IMR-90 (cell line): ENCODE measurements at regions not wholly inside any gene's neighbourhood (a gene's known extent, or its start where the extent isn't known, plus 50 kb on each side); places are given as distances from the start of the nearest gene placed in this dataset.

ENCODE experiments used
- ATAC-seq: fragments of 200-7000 bp; cut with Tn5 transposase; 2 replicates; pipeline ENCODE4 v1.9.1; 2020; ENCODE audit warnings: low read depth, mild to moderate bottlenecking, moderate library complexity
- BruUV-seq: library from RNA; stranded (reverse); fragments of 400-500 nt; replicated peaks from 2 replicates; lab custom pipeline; 2021; lab: Mats Ljungman, UMichigan
- CTCF ChIA-PET: fragments of 300-600 bp; formaldehyde crosslinking; extraction: SDS; loops from one replicate; lab custom pipeline; 2021; ENCODE audit warnings: antibody characterized with exemption; lab: Yijun Ruan, JAX
- POLR2A ChIA-PET: fragments of 300-600 bp; sonication (Branson Sonifier 250); formaldehyde crosslinking; loops from one replicate; lab custom pipeline; 2022; ENCODE audit warnings: antibody characterized with exemption; ENCODE audit not compliant: unreplicated experiment; lab: Charles Lee
- DNase-seq: peaks from one replicate; pipeline ENCODE4 v3.0.0; 2013
- H2AFZ ChIP-seq: replicated peaks from 2 replicates; pipeline ENCODE3; 2013; ENCODE audit warnings: low read length, mild to moderate bottlenecking; ENCODE audit not compliant: poor library complexity
- H2AK5ac ChIP-seq: 2 replicates; pipeline ENCODE4 v1.6.1; 2013; ENCODE audit warnings: low read depth, low read length, inconsistent platforms
- H2AK9ac ChIP-seq: replicated peaks from 2 replicates; pipeline ENCODE3; 2013; ENCODE audit warnings: mild to moderate bottlenecking, low read depth, low read length, moderate library complexity; ENCODE audit not compliant: poor library complexity
- H2BK120ac ChIP-seq: 2 replicates; pipeline ENCODE4 v1.6.1; 2013; ENCODE audit warnings: low read depth, low read length, inconsistent platforms
- H2BK15ac ChIP-seq: 3 replicates; pipeline ENCODE4 v1.6.1; 2013; ENCODE audit warnings: low read depth, low read length, inconsistent platforms
- H2BK20ac ChIP-seq: 2 replicates; pipeline ENCODE4 v1.6.1; 2013; ENCODE audit warnings: low read depth, mild to moderate bottlenecking, inconsistent platforms, low read length, moderate library complexity
- H2BK5ac ChIP-seq: 2 replicates; pipeline ENCODE4 v1.6.1; 2013; ENCODE audit warnings: mild to moderate bottlenecking, low read depth, low read length, inconsistent platforms; ENCODE audit not compliant: poor library complexity, severe bottlenecking
- H3K14ac ChIP-seq: replicated peaks from 2 replicates; pipeline ENCODE4 v1.6.1; 2013; ENCODE audit warnings: low read depth, low read length, inconsistent platforms
- H3K18ac ChIP-seq: 2 replicates; pipeline ENCODE4 v1.6.1; 2013; ENCODE audit warnings: low read depth, low read length, control low read depth
- H3K23ac ChIP-seq: 2 replicates; pipeline ENCODE4 v1.6.1; 2013; ENCODE audit warnings: low read depth, low read length, inconsistent platforms
- H3K27ac ChIP-seq: 2 replicates; pipeline ENCODE4 v1.5.1; 2013; ENCODE audit warnings: mild to moderate bottlenecking, control low read depth, low read length; ENCODE audit not compliant: insufficient read depth
- H3K27me3 ChIP-seq: 2 replicates; pipeline ENCODE4 v1.6.1; 2013; ENCODE audit warnings: low read length; ENCODE audit not compliant: control insufficient read depth, insufficient read depth
- H3K36me3 ChIP-seq: 2 replicates; pipeline ENCODE4 v1.6.1; 2013; ENCODE audit warnings: low read length, mixed read lengths; ENCODE audit not compliant: control insufficient read depth, insufficient read depth
- H3K4ac ChIP-seq: 2 replicates; pipeline ENCODE4 v1.6.1; 2013; ENCODE audit warnings: low read depth, low read length, inconsistent platforms
- H3K4me1 ChIP-seq: 2 replicates; pipeline ENCODE4 v1.6.1; 2013; ENCODE audit warnings: low read length, mixed read lengths; ENCODE audit not compliant: control insufficient read depth, insufficient read depth
- H3K4me2 ChIP-seq: 2 replicates; pipeline ENCODE4 v1.6.1; 2013; ENCODE audit warnings: low read depth, mild to moderate bottlenecking, control low read depth, low read length, moderate library complexity
- H3K4me3 ChIP-seq: 2 replicates; pipeline ENCODE4 v1.5.1; 2013; ENCODE audit warnings: low read depth, mild to moderate bottlenecking, control low read depth, low read length, moderate library complexity; ENCODE audit not compliant: insufficient read depth
- H3K56ac ChIP-seq: 2 replicates; pipeline ENCODE4 v1.6.1; 2013; ENCODE audit warnings: low read length, inconsistent platforms; ENCODE audit not compliant: insufficient read depth; ENCODE audit errors: extremely low read depth
- H3K79me1 ChIP-seq, 2 experiments: 2 replicates each; pipeline ENCODE4 v1.6.1; 2013; ENCODE audit warnings: low read length in 2 of 2, inconsistent platforms in 1 of 2, low read depth in 1 of 2
- H3K9ac ChIP-seq: 2 replicates; pipeline ENCODE4 v1.6.1; 2013; ENCODE audit warnings: low read depth, low read length, control low read depth
- H3K9me1 ChIP-seq: 2 replicates; pipeline ENCODE4 v1.6.1; 2013; ENCODE audit warnings: low read length, inconsistent platforms; ENCODE audit not compliant: insufficient read depth
- H3K9me3 ChIP-seq: 2 replicates; pipeline ENCODE4 v1.6.1; 2013; ENCODE audit warnings: low read length; ENCODE audit not compliant: control insufficient read depth, insufficient read depth
- H4K20me1 ChIP-seq: 2 replicates; pipeline ENCODE4 v1.6.1; 2013; ENCODE audit warnings: low read length, inconsistent platforms; ENCODE audit not compliant: insufficient read depth
- H4K5ac ChIP-seq: 2 replicates; pipeline ENCODE4 v1.6.1; 2013; ENCODE audit warnings: mild to moderate bottlenecking, low read depth, low read length, control low read depth
- H4K8ac ChIP-seq, 2 experiments: 2 replicates each; pipeline ENCODE4 v1.6.1; 2013; ENCODE audit warnings: low read depth in 2 of 2, low read length in 2 of 2, control low read depth in 1 of 2, inconsistent platforms in 1 of 2
- H4K91ac ChIP-seq: 2 replicates; pipeline ENCODE4 v1.6.1; 2013; ENCODE audit warnings: low read depth, low read length, inconsistent platforms; ENCODE audit not compliant: insufficient read depth
- BHLHE40 ChIP-seq: fragments of 150-350 bp; IDR thresholded peaks from 2 replicates; pipeline ENCODE4 v1.6.1; 2016; ENCODE audit warnings: mild to moderate bottlenecking, low read depth, low read length
- CEBPB ChIP-seq: IDR thresholded peaks from 2 replicates; pipeline ENCODE4 v1.6.1; 2012; ENCODE audit warnings: low read depth, low read length, improper control_type of control experiment
- CHD1 ChIP-seq: IDR thresholded peaks from 2 replicates; pipeline ENCODE4 v1.6.1; 2012; ENCODE audit warnings: low read depth, low read length, improper control_type of control experiment
- ELK1 ChIP-seq: fragments of 150-350 bp; IDR thresholded peaks from 2 replicates; pipeline ENCODE4 v1.6.1; 2016; ENCODE audit warnings: low read depth, mild to moderate bottlenecking, low read length, moderate library complexity, borderline replicate concordance
- FOS ChIP-seq: fragments of 150-350 bp; IDR thresholded peaks from 2 replicates; pipeline ENCODE4 v1.6.1; 2016; ENCODE audit warnings: low read depth, low read length
- MAFK ChIP-seq: IDR thresholded peaks from 2 replicates; pipeline ENCODE4 v1.6.1; 2012; ENCODE audit warnings: low read depth, low read length, improper control_type of control experiment
- MAZ ChIP-seq: IDR thresholded peaks from 2 replicates; pipeline ENCODE4 v1.6.1; 2012; ENCODE audit warnings: low read depth, mild to moderate bottlenecking, low read length, improper control_type of control experiment, moderate library complexity, borderline replicate concordance
- POLR2A ChIP-seq: IDR thresholded peaks from 2 replicates; pipeline ENCODE4 v1.6.1; 2012; ENCODE audit warnings: mild to moderate bottlenecking, low read depth, low read length
- RAD21 ChIP-seq: IDR thresholded peaks from 2 replicates; pipeline ENCODE4 v1.6.1; 2012; ENCODE audit warnings: low read length, improper control_type of control experiment
- RCOR1 ChIP-seq: IDR thresholded peaks from 2 replicates; pipeline ENCODE4 v1.6.1; 2012; ENCODE audit warnings: mild to moderate bottlenecking, low read length, improper control_type of control experiment; ENCODE audit not compliant: insufficient replicate concordance
- RFX5 ChIP-seq: IDR thresholded peaks from 2 replicates; pipeline ENCODE4 v1.8.0; 2012; ENCODE audit warnings: low read depth, mild to moderate bottlenecking, low read length, moderate library complexity
- WGBS, 2 experiments: methylation state at CpG; one replicate each; pipeline versions ENCODE4 v1.1.5 to v1.1.7; 2013; ENCODE audit warnings: missing lambda C conversion rate in 2 of 2; ENCODE audit not compliant: insufficient read length in 1 of 2; ENCODE audit errors: extremely low coverage in 2 of 2; 5-methylcytosine and 5-hydroxymethylcytosine counted together
- dilution Hi-C: fragments of 300-500 bp; cut with HindIII; formaldehyde crosslinking; loops from one replicate; pipeline ENCODE4 v1.14.3; 2018; ENCODE audit warnings: low sequenced_read_pairs; ENCODE audit not compliant: unreplicated experiment
- in situ Hi-C: fragments of 300-500 bp; cut with MboI; formaldehyde crosslinking; loops from 3 replicates; pipeline ENCODE4 v1.14.3; 2019; ENCODE audit warnings: low sequenced_read_pairs, inconsistent platforms, mixed read lengths
- intact Hi-C: fragments of 100-400 bp; cut with micrococcal nuclease; formaldehyde crosslinking; loops from 2 replicates; pipeline ENCODE4 v1.10.0; 2022
- TF ChIP-seq, protein P1 (sequence below): fragments of 150-350 bp; IDR thresholded peaks from 2 replicates; pipeline ENCODE4 v1.6.1; 2017; ENCODE audit warnings: mild to moderate bottlenecking, antibody characterized with exemption, low read length, low read depth

DNA sequence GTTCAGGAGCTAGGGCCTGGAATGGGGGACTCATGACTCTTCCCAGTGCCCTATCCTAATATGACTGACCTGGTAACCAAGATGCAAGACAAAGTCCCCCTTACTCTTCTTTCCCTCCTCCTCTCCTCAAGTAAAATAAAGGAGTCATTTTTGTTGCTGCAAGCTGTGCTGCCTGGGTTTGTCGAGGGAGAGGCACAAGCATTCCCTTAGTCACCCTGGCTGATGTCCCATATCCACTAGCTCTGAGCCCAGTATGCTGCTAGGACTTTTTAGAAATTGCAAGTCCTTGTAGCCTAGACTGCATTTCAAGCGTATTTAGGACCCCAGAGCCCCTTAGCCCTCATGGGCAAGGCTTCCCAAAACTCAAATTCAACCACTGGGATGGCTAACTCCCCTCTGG lies 338.5 kb upstream of the SETBP1 start:
- Histone ChIP-seq H3K4me2 (no peak overlapping the region), H2AK5ac (no peak overlapping the region), H2AK9ac (peak overlapping the region; percentile 61), H3K14ac (no peak overlapping the region), H3K23ac (no peak overlapping the region), H3K9me1 (no peaks in the 10 kb centered on the region), H3K4ac (no peak overlapping the region), H3K36me3 (no peaks in the 10 kb centered on the region), H2BK5ac (no peak overlapping the region), H3K9me3 (no peaks in the 10 kb centered on the region; the same call in none of the 2 replicates), H2AFZ (no peak overlapping the region), H3K27ac (no peak overlapping the region), H2BK120ac (no peak overlapping the region), H3K4me1 (no peaks in the 10 kb centered on the region), H3K9ac (no peak overlapping the region), H4K91ac (no peak overlapping the region), H2BK20ac (no peak overlapping the region), H3K79me1 (no peaks in the 10 kb centered on the region), H3K56ac (no peak overlapping the region), H4K5ac (no peak overlapping the region), H3K18ac (no peak overlapping the region), H3K4me3 (no peak overlapping the region), H2BK15ac (no peak overlapping the region), H3K27me3 (no peaks in the 10 kb centered on the region), H4K8ac (no peak overlapping the region), H4K20me1 (no peaks in the 10 kb centered on the region)
- intact Hi-C loops = no loop called here
- ATAC-seq = no peak
- CTCF ChIA-PET = no interaction called here
- dilution Hi-C loops = no loop called here
- POLR2A ChIA-PET = no interaction called here
- in situ Hi-C loops = loop anchor here (25.0 kb wide), 1 partner anchor 705 kb away; no protein-coding TSS in a partner anchor
- TF ChIP-seq ELK1 (no peak), CEBPB (no peak), RFX5 (no peak), RCOR1 (no peak), POLR2A (no peak), MAZ (no peak), BHLHE40 (no peak), FOS (no peak), MAFK (no peak), RAD21 (no peak), CHD1 (no peak)
- TF ChIP-seq, protein P1, sequence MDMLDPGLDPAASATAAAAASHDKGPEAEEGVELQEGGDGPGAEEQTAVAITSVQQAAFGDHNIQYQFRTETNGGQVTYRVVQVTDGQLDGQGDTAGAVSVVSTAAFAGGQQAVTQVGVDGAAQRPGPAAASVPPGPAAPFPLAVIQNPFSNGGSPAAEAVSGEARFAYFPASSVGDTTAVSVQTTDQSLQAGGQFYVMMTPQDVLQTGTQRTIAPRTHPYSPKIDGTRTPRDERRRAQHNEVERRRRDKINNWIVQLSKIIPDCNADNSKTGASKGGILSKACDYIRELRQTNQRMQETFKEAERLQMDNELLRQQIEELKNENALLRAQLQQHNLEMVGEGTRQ = no peak
- DNase-seq = no peak
- 13% methylated on average over 1 of the region's 2 CpGs; no CpG with 5 or more reads in 1 of the 2 experiments for WGBS, 2 experiments
- BruUV-seq = no TSS peak
